Naive thymus-derived CD4-positive, alpha-beta T cell (primary cell): ENCODE measurements at regions not wholly inside any gene's neighbourhood (a gene's known extent, or its start where the extent isn't known, plus 50 kb on each side); places are given as distances from the start of the nearest gene placed in this dataset.
"Not testable (repeated sequence)": the region's sequence is repeated elsewhere in the genome, so short reads cannot be mapped to it uniquely, and the experiment has no call there.

Experiments
- ATAC-seq: fragments of 150-1000 bp; cut with Tn5 transposase; 2 replicates; pipeline ENCODE4 v1.10.0; 2021; ENCODE audit warnings: mild to moderate bottlenecking, moderate library complexity
- CTCF ChIA-PET: fragments of 350-600 bp; sonication (Branson Sonifier 250); formaldehyde crosslinking; loops from one replicate; lab custom pipeline; 2021; ENCODE audit warnings: antibody characterized with exemption; lab: Charles Lee
- POLR2A ChIA-PET: fragments of 350-600 bp; sonication (Branson Sonifier 250); formaldehyde crosslinking; loops from one replicate; lab custom pipeline; 2021; ENCODE audit warnings: antibody characterized with exemption, inconsistent platforms; lab: Charles Lee
- DNase-seq, 9 donors: peaks; one replicate each; pipeline versions ENCODE4 v3.0.0 to v3.0.0-alpha.2; 2020 to 2022; ENCODE audit warnings: mixed read lengths in 1 of 9
- H3K27ac ChIP-seq: one replicate; pipeline ENCODE4 v1.7.0; 2013; ENCODE audit warnings: mild to moderate bottlenecking, low read depth, low read length, moderate library complexity
- H3K27me3 ChIP-seq, 2 donors: one replicate each; pipeline ENCODE4 v1.7.0; 2013; ENCODE audit warnings: low read length in 2 of 2, mild to moderate bottlenecking in 2 of 2, moderate library complexity in 2 of 2; ENCODE audit not compliant: control insufficient read depth in 2 of 2, insufficient read depth in 2 of 2
- H3K36me3 ChIP-seq, 3 experiments: 1 replicate in 2 of 3; 2 replicates in 1 of 3; pipeline ENCODE4 v1.7.0; 2013; ENCODE audit warnings: low read length in 3 of 3, mild to moderate bottlenecking in 3 of 3, moderate library complexity in 1 of 3; ENCODE audit not compliant: insufficient read depth in 3 of 3, control insufficient read depth in 2 of 3
- H3K4me1 ChIP-seq, 2 donors: one replicate each; pipeline ENCODE4 v1.7.0; 2013; ENCODE audit warnings: low read length in 2 of 2, mild to moderate bottlenecking in 2 of 2, moderate library complexity in 1 of 2; ENCODE audit not compliant: control insufficient read depth in 2 of 2, insufficient read depth in 2 of 2
- H3K4me3 ChIP-seq: 2 replicates; pipeline ENCODE4 v1.7.0; 2013; ENCODE audit warnings: mild to moderate bottlenecking, low read length
- H3K9me3 ChIP-seq, 3 experiments: 1 replicate in 2 of 3; 2 replicates in 1 of 3; pipeline ENCODE4 v1.7.0; 2013; ENCODE audit warnings: low read length in 3 of 3; ENCODE audit not compliant: control insufficient read depth in 2 of 3
- H3K27ac Mint-ChIP-seq, 9 donors: one replicate each; pipeline ENCODE4 v1.8.0; 2020 to 2022; ENCODE audit warnings: mixed read lengths in 9 of 9, mild to moderate bottlenecking in 8 of 9, moderate library complexity in 5 of 9, inconsistent platforms in 2 of 9
- H3K27me3 Mint-ChIP-seq, 5 donors: one replicate each; pipeline ENCODE4 v1.8.0; 2021 to 2022; ENCODE audit warnings: mixed read lengths in 5 of 5, mild to moderate bottlenecking in 1 of 5
- H3K36me3 Mint-ChIP-seq, 5 donors: one replicate each; pipeline ENCODE4 v1.8.0; 2020 to 2022; ENCODE audit warnings: mixed read lengths in 5 of 5, mild to moderate bottlenecking in 3 of 5, inconsistent platforms in 1 of 5
- H3K4me1 Mint-ChIP-seq, 7 donors: one replicate each; pipeline ENCODE4 v1.8.0; 2020 to 2022; ENCODE audit warnings: mixed read lengths in 7 of 7, mild to moderate bottlenecking in 3 of 7, inconsistent platforms in 1 of 7
- H3K4me3 Mint-ChIP-seq, 10 donors: one replicate each; pipeline ENCODE4 v1.8.0; 2020 to 2022; ENCODE audit warnings: mild to moderate bottlenecking in 10 of 10, mixed read lengths in 10 of 10, moderate library complexity in 6 of 10, inconsistent platforms in 2 of 10
- H3K9me3 Mint-ChIP-seq, 11 donors: one replicate each; pipeline ENCODE4 v1.8.0; 2020 to 2022; ENCODE audit warnings: mixed read lengths in 11 of 11, mild to moderate bottlenecking in 4 of 11, inconsistent platforms in 1 of 11, moderate library complexity in 1 of 11
- intact Hi-C, 2 donors: fragments of 100-400 bp; cut with micrococcal nuclease; formaldehyde crosslinking; loops; one replicate each; pipeline ENCODE4 v1.15.1; 2023

GRCh38 chr5:40202814-40203440 lies 476.8 kb upstream of the PTGER4 start:
- H3K27ac ChIP-seq = no peak overlapping the region
- no peaks in the 10 kb centered on the region for H3K4me1 ChIP-seq
- no peaks in the 10 kb centered on the region for H3K36me3 ChIP-seq
- ATAC-seq (no peak), DNase-seq (no peak)
- POLR2A ChIA-PET = interaction anchor here (0.7 kb wide), 1 partner anchor 174 kb away, joined by 3 read pairs; no protein-coding TSS in a partner anchor
- CTCF ChIA-PET = interaction anchor here (1.0 kb wide), 1 partner anchor 19 kb away, joined by 5 read pairs; no protein-coding TSS in a partner anchor
- H3K4me3 ChIP-seq = no peak overlapping the region
- no peaks in the 10 kb centered on the region for H3K27me3 Mint-ChIP-seq
- peaks cover 0 to 12% (median 0%) of the 10 kb centered on the region in 11 donors for H3K9me3 Mint-ChIP-seq
- no peaks in the 10 kb centered on the region for H3K9me3 ChIP-seq
- no peaks in the 10 kb centered on the region for H3K27me3 ChIP-seq
- intact Hi-C loops = no loop called here
- peaks cover 0 to 7% (median 0%) of the 10 kb centered on the region in 5 donors for H3K36me3 Mint-ChIP-seq
- peaks cover 0 to 9% (median 0%) of the 10 kb centered on the region in 7 donors for H3K4me1 Mint-ChIP-seq
- no peak overlapping the region for H3K27ac Mint-ChIP-seq
- H3K4me3 Mint-ChIP-seq = no peak overlapping the region

DNA sequence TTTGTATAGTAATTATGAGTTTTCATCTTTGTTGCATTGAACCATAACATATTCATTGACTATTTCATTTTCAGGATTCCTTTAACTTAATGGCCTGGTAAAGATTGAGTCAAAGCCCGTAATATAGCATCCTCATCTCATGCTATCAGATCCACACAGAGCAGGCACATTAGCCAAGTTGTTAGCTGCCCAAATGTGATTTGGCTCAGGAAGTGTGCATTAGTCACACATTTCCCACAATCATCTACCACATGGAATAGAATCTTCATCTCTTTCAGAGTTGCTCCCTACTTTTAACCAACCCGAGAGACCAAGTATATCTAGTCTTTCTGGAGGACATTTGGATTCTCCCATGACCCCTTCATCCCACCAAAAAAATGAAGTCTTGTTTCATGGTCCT lies 481.0 kb upstream of the PTGER4 start:
- H3K4me3 Mint-ChIP-seq = no peak overlapping the region
- ChIA-PET CTCF (interaction anchor here (0.6 kb wide), 1 partner anchor 1575 kb away, joined by 3 read pairs; no protein-coding TSS in a partner anchor), POLR2A (interaction anchor here (0.6 kb wide), 2 partner anchors 243 to 886 kb away, joined by 4 to 7 read pairs; no protein-coding TSS in a partner anchor)
- no peak overlapping the region for H3K27ac ChIP-seq
- no peak for ATAC-seq
- H3K27ac Mint-ChIP-seq = no peak overlapping the region
- H3K4me3 ChIP-seq = no peak overlapping the region
- H3K27me3 Mint-ChIP-seq = no peaks in the 10 kb centered on the region
- H3K36me3 ChIP-seq = no peaks in the 10 kb centered on the region
- H3K36me3 Mint-ChIP-seq = peaks cover 0 to 1% (median 0%) of the 10 kb centered on the region in 5 donors
- DNase-seq = no peak
- H3K9me3 ChIP-seq = no peaks in the 10 kb centered on the region
- H3K4me1 Mint-ChIP-seq = peaks cover 0 to 9% (median 0%) of the 10 kb centered on the region in 7 donors
- H3K4me1 ChIP-seq = no peaks in the 10 kb centered on the region
- H3K9me3 Mint-ChIP-seq = peaks cover 0 to 8% (median 0%) of the 10 kb centered on the region in 11 donors
- intact Hi-C loops = no loop called here
- H3K27me3 ChIP-seq = no peaks in the 10 kb centered on the region

GRCh38 chr5:40195574-40195973 lies 484.1 kb upstream of the PTGER4 start:
- H3K36me3 ChIP-seq, H3K4me1 ChIP-seq, H3K36me3 Mint-ChIP-seq, H3K4me3 ChIP-seq, DNase-seq, H3K9me3 Mint-ChIP-seq, H3K27ac ChIP-seq, H3K27ac Mint-ChIP-seq, CTCF ChIA-PET, H3K9me3 ChIP-seq, H3K27me3 ChIP-seq, H3K4me3 Mint-ChIP-seq, H3K4me1 Mint-ChIP-seq, ATAC-seq, H3K27me3 Mint-ChIP-seq, intact Hi-C loops: not testable (repeated sequence)
- POLR2A ChIA-PET = interaction anchor here (0.7 kb wide), 1 partner anchor 11 kb away, joined by 5 read pairs; no protein-coding TSS in a partner anchor

DNA sequence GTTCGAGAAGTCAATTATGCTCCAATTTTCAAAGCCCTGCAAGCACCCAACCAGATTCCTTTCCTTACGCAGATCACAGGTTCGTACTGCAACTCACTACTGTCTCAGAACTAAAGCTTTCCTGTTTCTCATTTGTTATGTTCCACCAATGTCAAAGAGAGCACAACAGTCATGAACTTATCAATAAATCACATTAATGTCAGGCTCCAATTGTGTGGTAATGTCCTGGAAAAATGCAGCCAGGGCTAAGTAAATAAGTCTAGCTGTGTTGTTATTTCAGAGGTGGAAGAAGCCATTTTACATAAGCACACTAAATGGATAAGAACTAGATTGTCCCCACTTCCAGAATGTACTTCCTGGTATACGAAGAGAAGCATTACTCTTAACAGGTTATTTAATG lies 488.6 kb upstream of the PTGER4 start:
- Mint-ChIP-seq H3K27ac (no peak overlapping the region), H3K27me3 (no peaks in the 10 kb centered on the region), H3K4me3 (no peak overlapping the region), H3K4me1 (peaks cover 0 to 1% (median 0%) of the 10 kb centered on the region in 7 donors), H3K9me3 (peaks cover 0 to 6% (median 0%) of the 10 kb centered on the region in 11 donors), H3K36me3 (peaks cover 0 to 5% (median 0%) of the 10 kb centered on the region in 5 donors)
- Histone ChIP-seq H3K27ac (no peak overlapping the region), H3K27me3 (no peaks in the 10 kb centered on the region), H3K4me1 (no peaks in the 10 kb centered on the region), H3K4me3 (no peak overlapping the region), H3K36me3 (no peaks in the 10 kb centered on the region), H3K9me3 (no peaks in the 10 kb centered on the region)
- POLR2A ChIA-PET = no interaction called here
- DNase-seq (no peak), ATAC-seq (no peak)
- intact Hi-C loops = no loop called here
- CTCF ChIA-PET = no interaction called here

DNA sequence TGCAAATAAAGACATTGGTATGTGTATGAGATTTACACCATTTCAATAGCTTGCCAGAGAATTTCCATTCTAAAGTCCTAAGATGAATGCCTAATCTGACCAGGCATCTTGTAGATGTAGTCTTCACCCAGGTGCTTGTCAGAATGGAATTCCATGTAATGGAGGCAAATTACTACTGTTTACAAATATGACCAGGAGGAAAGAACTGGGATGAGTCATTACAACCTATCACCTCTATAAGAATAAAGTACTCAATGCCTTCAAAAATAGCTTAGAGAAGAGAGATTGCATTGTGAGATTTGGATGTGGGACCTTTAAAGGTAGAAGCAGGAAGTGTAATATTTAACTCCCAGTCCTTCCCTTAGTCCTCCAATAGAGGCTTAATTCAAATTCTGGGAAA lies 507.0 kb upstream of the PTGER4 start:
- Histone ChIP-seq H3K27me3 (no peaks in the 10 kb centered on the region), H3K27ac (no peak overlapping the region), H3K36me3 (no peaks in the 10 kb centered on the region), H3K4me3 (no peak overlapping the region), H3K4me1 (no peaks in the 10 kb centered on the region), H3K9me3 (peaks cover 0 to 3% (median 0%) of the 10 kb centered on the region in 3 experiments)
- ChIA-PET CTCF (no interaction called here), POLR2A (no interaction called here)
- no peak for ATAC-seq
- Mint-ChIP-seq H3K4me1 (peaks cover 0 to 3% (median 0%) of the 10 kb centered on the region in 7 donors), H3K27me3 (no peaks in the 10 kb centered on the region), H3K36me3 (peaks cover 0 to 22% (median 2%) of the 10 kb centered on the region in 5 donors), H3K4me3 (no peak overlapping the region), H3K9me3 (peaks cover 0 to 28% (median 12%) of the 10 kb centered on the region in 11 donors), H3K27ac (no peak overlapping the region)
- intact Hi-C loops = no loop called here
- DNase-seq = no peak

- Histone ChIP-seq H3K36me3 (no peaks in the 10 kb centered on the region), H3K4me3 (no peak overlapping the region), H3K27me3 (no peaks in the 10 kb centered on the region), H3K27ac (no peak overlapping the region), H3K9me3 (peaks cover 0 to 3% (median 0%) of the 10 kb centered on the region in 3 experiments), H3K4me1 (no peaks in the 10 kb centered on the region)
- H3K27me3 Mint-ChIP-seq = no peaks in the 10 kb centered on the region
- ChIA-PET CTCF (no interaction called here), POLR2A (no interaction called here)
- peaks cover 0 to 31% (median 11%) of the 10 kb centered on the region in 11 donors for H3K9me3 Mint-ChIP-seq
- peaks cover 0 to 23% (median 0%) of the 10 kb centered on the region in 5 donors for H3K36me3 Mint-ChIP-seq
- DNase-seq = no peak
- intact Hi-C loops = no loop called here
- no peak overlapping the region for H3K4me3 Mint-ChIP-seq
- no peak for ATAC-seq
- H3K4me1 Mint-ChIP-seq = peaks cover 0 to 5% (median 0%) of the 10 kb centered on the region in 7 donors
- H3K27ac Mint-ChIP-seq = no peak overlapping the region
These were observed 507.7 kb upstream of the PTGER4 start for GRCh38 chr5:40171971-40172370.
